Esophagus muscularis mucosa (tissue), 4 donors: ENCODE measurements at regions not wholly inside any gene's neighbourhood (a gene's known extent, or its start where the extent isn't known, plus 50 kb on each side); places are given as distances from the start of the nearest gene placed in this dataset.
"Not testable (repeated sequence)": the region's sequence is repeated elsewhere in the genome, so short reads cannot be mapped to it uniquely, and the experiment has no call there.

Experiments used
- DNase-seq: peaks from one replicate; pipeline ENCODE4 v3.0.0-alpha.2; 2017; ENCODE audit errors: extremely low spot score
- H3K27ac ChIP-seq, 4 donors: fragments of 200-600 bp; sonication (generic); replicated peaks in 1 of 4; 1 replicate in 3 of 4; 2 replicates in 1 of 4; pipeline ENCODE4 v1.5.1; 2016 to 2019; ENCODE audit warnings: mild to moderate bottlenecking in 1 of 4
- H3K27me3 ChIP-seq, 4 donors: fragments of 200-600 bp; sonication (generic); one replicate each; pipeline versions ENCODE4 v1.5.1 to v1.6.0; 2016 to 2019
- H3K36me3 ChIP-seq, 4 donors: fragments of 200-600 bp; sonication (generic); one replicate each; pipeline ENCODE4 v1.5.1; 2016 to 2019
- H3K4me1 ChIP-seq, 4 donors: fragments of 200-600 bp; sonication (generic); one replicate each; pipeline ENCODE4 v1.5.1; 2016 to 2019
- H3K4me3 ChIP-seq, 4 donors: fragments of 200-600 bp; sonication (generic); 1 replicate in 2 of 4; 2 replicates in 2 of 4; pipeline ENCODE4 v1.5.1; 2016 to 2019; ENCODE audit warnings: mild to moderate bottlenecking in 4 of 4, moderate library complexity in 1 of 4
- H3K9me3 ChIP-seq, 4 donors: fragments of 200-600 bp; sonication (generic); 1 replicate in 3 of 4; 2 replicates in 1 of 4; pipeline ENCODE4 v1.5.1; 2016 to 2019
- EP300 ChIP-seq: sonication (generic); formaldehyde crosslinking; IDR thresholded peaks from one replicate; pipeline ENCODE4 v1.6.1; 2017; ENCODE audit warnings: antibody characterized with exemption
- POLR2A ChIP-seq: fragments of 450-650 bp; IDR thresholded peaks from one replicate; pipeline ENCODE4 v1.6.1; 2017; ENCODE audit warnings: antibody characterized with exemption, moderate library complexity, mild to moderate bottlenecking, low read depth
- POLR2AphosphoS5 ChIP-seq, 2 donors: sonication (generic); formaldehyde crosslinking; IDR thresholded peaks; one replicate each; pipeline ENCODE4 v1.6.1; 2017; ENCODE audit warnings: antibody characterized with exemption in 2 of 2
- WGBS: methylation state at CpG from one replicate; pipeline ENCODE4 v1.1.5; 2018; 5-methylcytosine and 5-hydroxymethylcytosine counted together
- intact Hi-C: fragments of 100-400 bp; cut with DNase I; formaldehyde crosslinking; loops from one replicate; pipeline ENCODE4 v1.15.1; 2023
- TF ChIP-seq, protein P1 (sequence below), 3 experiments: fragments of 200-600 bp in 2 of 3; fragments of 450-650 bp in 1 of 3; sonication (generic) in 2 of 3; IDR thresholded peaks; one replicate each; pipeline ENCODE4 v1.5.1; 2017 to 2019; ENCODE audit warnings: antibody characterized with exemption in 3 of 3, mild to moderate bottlenecking in 2 of 3, moderate library complexity in 1 of 3

- no peak for DNase-seq
- TF ChIP-seq, protein P1, sequence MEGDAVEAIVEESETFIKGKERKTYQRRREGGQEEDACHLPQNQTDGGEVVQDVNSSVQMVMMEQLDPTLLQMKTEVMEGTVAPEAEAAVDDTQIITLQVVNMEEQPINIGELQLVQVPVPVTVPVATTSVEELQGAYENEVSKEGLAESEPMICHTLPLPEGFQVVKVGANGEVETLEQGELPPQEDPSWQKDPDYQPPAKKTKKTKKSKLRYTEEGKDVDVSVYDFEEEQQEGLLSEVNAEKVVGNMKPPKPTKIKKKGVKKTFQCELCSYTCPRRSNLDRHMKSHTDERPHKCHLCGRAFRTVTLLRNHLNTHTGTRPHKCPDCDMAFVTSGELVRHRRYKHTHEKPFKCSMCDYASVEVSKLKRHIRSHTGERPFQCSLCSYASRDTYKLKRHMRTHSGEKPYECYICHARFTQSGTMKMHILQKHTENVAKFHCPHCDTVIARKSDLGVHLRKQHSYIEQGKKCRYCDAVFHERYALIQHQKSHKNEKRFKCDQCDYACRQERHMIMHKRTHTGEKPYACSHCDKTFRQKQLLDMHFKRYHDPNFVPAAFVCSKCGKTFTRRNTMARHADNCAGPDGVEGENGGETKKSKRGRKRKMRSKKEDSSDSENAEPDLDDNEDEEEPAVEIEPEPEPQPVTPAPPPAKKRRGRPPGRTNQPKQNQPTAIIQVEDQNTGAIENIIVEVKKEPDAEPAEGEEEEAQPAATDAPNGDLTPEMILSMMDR (IDR thresholded peaks at IDR 0.05), result no peak
- TF ChIP-seq POLR2AphosphoS5 (IDR thresholded peaks at IDR 0.05) (no peak), POLR2A (no peak), EP300 (no peak)
- Histone ChIP-seq H3K27ac (no peak overlapping the region), H3K4me3 (no peak overlapping the region), H3K9me3 (peaks cover 0 to 37% (median 17%) of the 10 kb centered on the region in 4 donors), H3K27me3 (peaks cover 0 to 15% (median 0%) of the 10 kb centered on the region in 4 donors), H3K4me1 (no peaks in the 10 kb centered on the region), H3K36me3 (no peaks in the 10 kb centered on the region)
- intact Hi-C loops, result no loop called here
- WGBS, result 78% methylated on average over 16 of the region's 17 CpGs
Measured at GRCh38 chr16:35575432-35575821, 2116.0 kb downstream of the TP53TG3F start.

DNA sequence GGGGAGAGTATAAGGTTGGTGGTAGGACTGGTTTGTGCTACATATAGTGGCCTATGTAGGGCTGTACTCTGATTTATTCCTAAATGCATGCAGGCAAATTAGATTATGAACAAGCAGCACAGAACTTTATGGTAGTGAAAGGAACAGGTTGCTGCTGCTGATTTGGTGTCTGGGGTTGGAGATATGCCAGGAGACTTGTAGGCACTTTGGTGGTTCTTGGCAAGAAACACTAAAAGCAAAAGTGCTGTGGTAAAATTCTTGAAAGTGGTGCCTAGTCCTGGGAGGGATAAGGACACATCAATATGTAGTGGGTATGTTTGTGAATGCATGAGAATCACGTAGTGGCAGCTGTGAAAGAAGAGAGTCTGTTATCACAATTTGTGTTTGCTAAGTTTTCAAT, 2126.0 kb downstream of the TP53TG3F start:
- H3K4me1 ChIP-seq, result no peaks in the 10 kb centered on the region
- no peak overlapping the region for H3K27ac ChIP-seq
- no peaks in the 10 kb centered on the region for H3K36me3 ChIP-seq
- H3K27me3 ChIP-seq, result peaks cover 0 to 4% (median 0%) of the 10 kb centered on the region in 4 donors
- 38% methylated on average over 1 of the region's 1 CpG for WGBS
- DNase-seq, result no peak
- intact Hi-C loops, result no loop called here
- TF ChIP-seq POLR2A (no peak), POLR2AphosphoS5 (IDR thresholded peaks at IDR 0.05) (no peak), EP300 (no peak)
- TF ChIP-seq, protein P1 (IDR thresholded peaks at IDR 0.05), result no peak
- no peak overlapping the region for H3K4me3 ChIP-seq
- H3K9me3 ChIP-seq, result peaks cover 0 to under 1% (median 0%) of the 10 kb centered on the region in 4 donors

- DNase-seq, H3K27ac ChIP-seq, H3K4me3 ChIP-seq, H3K27me3 ChIP-seq, intact Hi-C loops, H3K36me3 ChIP-seq, H3K9me3 ChIP-seq, H3K4me1 ChIP-seq: not testable (repeated sequence)
- WGBS, result 74% methylated on average over 7 of the region's 7 CpGs
Measured at GRCh38 chr16:35590913-35591312, 2131.5 kb downstream of the TP53TG3F start.

DNA sequence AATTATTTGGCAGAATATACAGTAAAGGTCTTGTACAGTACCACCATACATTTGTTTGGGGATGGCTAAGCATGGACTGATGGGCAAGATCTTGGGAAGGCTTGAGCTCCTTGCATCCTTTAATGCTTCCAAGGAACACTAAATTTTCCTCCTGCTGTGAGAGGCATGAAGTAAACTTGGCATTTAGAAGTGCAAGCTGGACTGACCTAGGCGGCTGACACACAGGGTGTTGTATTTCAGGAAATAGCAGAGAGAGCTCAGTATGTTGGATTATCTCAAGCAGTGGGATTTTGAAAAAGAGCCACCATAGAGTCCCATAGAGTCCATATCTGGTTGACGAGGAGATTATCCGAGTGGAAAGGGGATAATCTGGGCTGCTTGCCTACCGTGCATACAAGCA, 2137.1 kb downstream of the TP53TG3F start:
- Histone ChIP-seq H3K27ac (no peak overlapping the region), H3K4me1 (no peaks in the 10 kb centered on the region), H3K27me3 (peaks cover 0 to 3% (median 0%) of the 10 kb centered on the region in 4 donors), H3K9me3 (peaks cover 0 to 8% (median 0%) of the 10 kb centered on the region in 4 donors), H3K4me3 (no peak overlapping the region), H3K36me3 (no peaks in the 10 kb centered on the region)
- intact Hi-C loops, result no loop called here
- TF ChIP-seq POLR2AphosphoS5 (IDR thresholded peaks at IDR 0.05) (no peak), POLR2A (no peak)
- TF ChIP-seq, protein P1 (IDR thresholded peaks at IDR 0.05), result no peak
- 73% methylated on average over 4 of the region's 4 CpGs for WGBS
- DNase-seq, result peak; percentile 47

DNA sequence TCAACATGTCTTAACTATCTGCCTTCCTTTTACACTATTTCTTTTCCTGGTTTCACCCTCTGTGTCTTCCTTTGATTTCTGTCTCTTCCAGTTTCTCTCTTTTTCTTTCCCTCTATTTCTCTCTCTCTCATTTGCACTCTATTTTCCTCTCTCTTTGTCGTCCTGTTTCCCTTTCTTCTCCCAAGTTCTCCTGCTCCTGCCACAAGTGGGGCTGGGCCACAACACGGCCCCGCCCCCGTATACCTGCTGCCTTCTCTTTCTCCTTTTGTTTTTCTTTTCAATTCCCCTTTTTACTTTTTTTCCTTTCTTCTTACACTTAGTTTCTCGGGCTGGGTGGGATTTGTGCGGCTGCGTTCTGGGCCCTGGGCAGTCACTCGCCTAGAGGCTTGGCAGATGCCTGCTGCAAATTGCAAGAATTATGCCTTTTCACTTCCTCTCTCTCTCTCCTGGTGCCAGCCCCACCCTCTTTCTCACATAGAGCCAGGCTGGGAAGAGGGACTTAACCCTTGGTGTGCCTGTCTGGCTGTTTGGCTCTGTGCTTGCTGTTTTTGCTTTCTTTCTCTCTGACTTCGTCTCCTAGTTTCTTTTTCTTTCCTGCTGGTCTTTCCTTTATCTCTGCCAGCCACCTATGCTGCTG, 2139.4 kb downstream of the TP53TG3F start:
- no peak overlapping the region for H3K4me3 ChIP-seq
- H3K4me1 ChIP-seq, result no peaks in the 10 kb centered on the region
- peaks cover 0 to 3% (median 0%) of the 10 kb centered on the region in 4 donors for H3K27me3 ChIP-seq
- TF ChIP-seq POLR2A (no peak), POLR2AphosphoS5 (IDR thresholded peaks at IDR 0.05) (no peak), EP300 (no peak)
- TF ChIP-seq, protein P1 (IDR thresholded peaks at IDR 0.05), result no peak
- peak; percentile 74 for DNase-seq
- H3K9me3 ChIP-seq, result no peaks in the 10 kb centered on the region
- intact Hi-C loops, result no loop called here
- no peaks in the 10 kb centered on the region for H3K36me3 ChIP-seq
- no peak overlapping the region for H3K27ac ChIP-seq
- 71% methylated on average over 9 of the region's 9 CpGs for WGBS
